ENCODE measurements at regions not wholly inside any gene's neighbourhood (a gene's known extent, or its start where the extent isn't known, plus 50 kb on each side); places are given as distances from the start of the nearest gene placed in this dataset.

DNA sequence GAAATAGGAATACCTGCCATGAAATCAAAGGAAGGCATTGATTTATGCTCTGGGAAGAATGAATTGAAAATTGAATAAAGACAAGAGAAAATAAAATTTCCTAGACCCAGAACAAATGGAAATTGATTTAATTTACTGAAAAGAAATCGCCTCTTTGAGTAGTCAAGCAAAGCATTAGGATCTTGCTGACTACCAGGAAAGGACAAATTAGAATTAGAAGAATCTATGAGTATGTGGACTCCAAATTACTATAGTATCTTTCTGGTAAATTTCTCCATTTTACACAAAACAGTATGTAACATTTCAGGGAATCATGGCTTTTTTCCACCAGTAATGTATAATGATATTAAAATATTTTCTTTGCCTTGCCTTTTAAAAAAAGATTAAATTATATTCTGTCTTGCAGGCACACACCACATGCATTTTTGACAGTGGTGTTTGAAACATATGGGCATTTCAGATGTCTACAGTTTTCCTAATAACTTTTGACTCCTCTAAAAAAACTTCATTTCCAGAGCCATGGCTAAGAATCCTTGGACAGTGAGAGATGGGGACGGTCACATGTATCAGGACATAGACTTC, 768.7 kb upstream of the NRSN1 start:
- Mint-ChIP-seq H3K4me1 (ENCODE audit: low read depth) (no peaks in the 10 kb centered on the region), H3K27me3 (no peaks in the 10 kb centered on the region), H3K27ac (no peak overlapping the region), H3K36me3 (ENCODE audit: insufficient read depth) (no peaks in the 10 kb centered on the region), H3K4me3 (ENCODE audit: low read depth) (no peak overlapping the region), H3K9me3 (ENCODE audit: low read depth) (peaks cover 6% of the 10 kb centered on the region)
- DNase-seq (ENCODE audit: low spot score, unreplicated experiment), result no peak
- TF ChIP-seq CTCF (IDR thresholded peaks at IDR 0.05; ENCODE audit: unreplicated experiment), result no peak

- DNase-seq (ENCODE audit: low spot score, unreplicated experiment), result no peak
- Mint-ChIP-seq H3K27ac (no peak overlapping the region), H3K4me3 (ENCODE audit: low read depth) (no peak overlapping the region), H3K36me3 (ENCODE audit: insufficient read depth) (no peaks in the 10 kb centered on the region), H3K9me3 (ENCODE audit: low read depth) (peaks cover 7% of the 10 kb centered on the region), H3K27me3 (no peaks in the 10 kb centered on the region), H3K4me1 (ENCODE audit: low read depth) (peaks cover 1% of the 10 kb centered on the region)
- TF ChIP-seq CTCF (IDR thresholded peaks at IDR 0.05; ENCODE audit: unreplicated experiment), result no peak
Measured at GRCh38 chr6:23365732-23366131, 760.3 kb upstream of the NRSN1 start.

DNA sequence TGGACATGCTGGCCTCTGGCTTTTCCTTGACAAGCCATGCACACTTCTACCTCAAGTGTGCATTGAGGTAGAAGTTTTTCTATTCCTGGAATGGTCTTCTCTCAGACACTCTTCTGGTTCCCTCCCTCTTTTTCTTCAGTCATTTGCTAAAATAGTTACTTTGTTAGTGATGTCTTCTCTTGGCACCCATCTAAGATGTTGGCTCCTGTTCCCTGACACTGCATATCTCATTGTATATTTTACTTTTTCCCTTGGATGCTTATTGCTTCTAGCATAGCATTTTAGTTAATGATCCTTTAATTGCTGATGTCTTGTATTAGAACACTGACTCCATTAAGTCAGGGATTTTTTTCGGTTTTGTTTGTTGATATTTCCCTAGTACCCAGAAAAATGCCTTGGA, 758.7 kb upstream of the NRSN1 start:
- no peak overlapping the region for H3K4me3 Mint-ChIP-seq (ENCODE audit: low read depth)
- no peak for DNase-seq (ENCODE audit: low spot score, unreplicated experiment)
- H3K27ac Mint-ChIP-seq, result no peak overlapping the region
- H3K27me3 Mint-ChIP-seq, result no peaks in the 10 kb centered on the region
- peaks cover 7% of the 10 kb centered on the region for H3K9me3 Mint-ChIP-seq (ENCODE audit: low read depth)
- no peak for TF ChIP-seq CTCF (IDR thresholded peaks at IDR 0.05; ENCODE audit: unreplicated experiment)
- no peaks in the 10 kb centered on the region for H3K36me3 Mint-ChIP-seq (ENCODE audit: insufficient read depth)
- peaks cover 12% of the 10 kb centered on the region for H3K4me1 Mint-ChIP-seq (ENCODE audit: low read depth)

- no peaks in the 10 kb centered on the region for H3K27me3 Mint-ChIP-seq
- no peaks in the 10 kb centered on the region for H3K36me3 Mint-ChIP-seq (ENCODE audit: insufficient read depth)
- peaks cover 12% of the 10 kb centered on the region for H3K4me1 Mint-ChIP-seq (ENCODE audit: low read depth)
- H3K4me3 Mint-ChIP-seq (ENCODE audit: low read depth), result no peak overlapping the region
- H3K9me3 Mint-ChIP-seq (ENCODE audit: low read depth), result peaks cover 6% of the 10 kb centered on the region
- no peak for DNase-seq (ENCODE audit: low spot score, unreplicated experiment)
- no peak overlapping the region for H3K27ac Mint-ChIP-seq
- TF ChIP-seq CTCF (IDR thresholded peaks at IDR 0.05; ENCODE audit: unreplicated experiment), result no peak
Measured at GRCh38 chr6:23368557-23368956, 757.5 kb upstream of the NRSN1 start.

DNA sequence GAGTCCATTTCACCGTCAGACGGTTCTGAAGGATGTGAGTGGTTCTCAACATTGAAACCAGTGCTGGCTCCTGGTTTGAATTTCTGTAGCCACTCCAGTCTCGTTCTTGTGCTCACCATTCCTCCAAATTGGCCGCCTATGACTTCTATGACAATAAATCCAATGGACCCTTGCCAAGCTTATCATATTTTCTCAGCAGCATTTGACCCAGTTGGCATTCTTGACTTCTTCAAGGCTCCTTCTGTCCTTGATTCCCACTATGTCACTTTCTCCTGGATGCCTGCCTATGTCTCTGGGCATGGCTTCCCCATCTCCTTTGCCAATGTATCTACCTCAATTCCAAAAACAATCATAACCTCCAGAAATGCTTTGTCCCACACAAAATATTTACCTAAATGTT, 756.0 kb upstream of the NRSN1 start:
- Mint-ChIP-seq H3K27ac (no peak overlapping the region), H3K36me3 (ENCODE audit: insufficient read depth) (no peaks in the 10 kb centered on the region), H3K9me3 (ENCODE audit: low read depth) (peaks cover 4% of the 10 kb centered on the region), H3K4me1 (ENCODE audit: low read depth) (peaks cover 12% of the 10 kb centered on the region), H3K4me3 (ENCODE audit: low read depth) (no peak overlapping the region), H3K27me3 (no peaks in the 10 kb centered on the region)
- DNase-seq (ENCODE audit: low spot score, unreplicated experiment), result no peak
- no peak for TF ChIP-seq CTCF (IDR thresholded peaks at IDR 0.05; ENCODE audit: unreplicated experiment)

All from progenitor cell of endocrine pancreas (in vitro differentiated cells).